HuH-7.5 (cell line): ENCODE measurements at regions not wholly inside any gene's neighbourhood (a gene's known extent, or its start where the extent isn't known, plus 50 kb on each side); places are given as distances from the start of the nearest gene placed in this dataset.
"Not testable (repeated sequence)": the region's sequence is repeated elsewhere in the genome, so short reads cannot be mapped to it uniquely, and the experiment has no call there.

ENCODE experiments used
- DNase-seq: peaks from one replicate; pipeline ENCODE4 v3.0.0; 2011; ENCODE audit warnings: low spot score

DNA sequence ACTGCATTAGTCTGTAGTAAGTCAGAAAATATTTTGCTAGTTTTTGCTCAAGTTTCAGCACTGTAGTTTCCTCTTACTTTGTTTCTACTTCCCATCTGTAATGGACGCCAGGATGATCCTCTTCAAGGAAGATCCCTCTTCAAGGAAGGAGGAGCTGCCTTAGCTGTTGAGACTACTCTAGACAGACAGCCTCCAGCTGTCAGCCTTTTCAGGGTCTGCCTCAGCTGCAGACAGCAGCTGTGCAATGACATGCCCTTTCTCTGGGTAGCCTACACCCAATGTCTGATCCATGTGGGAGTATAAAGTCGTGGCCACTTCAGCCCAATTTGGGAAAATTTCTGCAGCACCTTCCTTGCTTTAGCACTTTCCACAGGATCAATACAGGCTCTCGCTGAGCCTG, 281.0 kb upstream of the MAOA start:
- no peak for DNase-seq

DNA sequence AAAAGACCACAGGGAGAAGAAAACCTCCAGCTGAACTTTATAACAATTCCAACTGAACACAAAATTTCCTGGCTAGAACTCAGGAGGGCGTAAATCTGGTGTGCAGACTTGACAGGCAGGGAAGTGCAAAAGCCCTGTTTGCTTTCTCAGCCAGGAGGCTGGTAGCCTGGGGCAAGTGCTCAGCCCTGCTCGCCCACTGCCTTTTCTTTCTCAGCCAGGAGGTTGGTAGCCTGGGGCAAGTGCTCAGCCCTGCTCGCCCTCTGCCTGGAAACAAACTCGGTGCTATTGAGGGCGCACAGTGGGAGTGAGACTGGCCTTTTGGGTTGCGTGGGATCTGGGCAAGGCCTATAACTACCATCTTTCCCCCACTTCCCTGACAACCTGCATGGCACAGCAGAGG, 275.4 kb upstream of the MAOA start:
- DNase-seq = no peak

DNA sequence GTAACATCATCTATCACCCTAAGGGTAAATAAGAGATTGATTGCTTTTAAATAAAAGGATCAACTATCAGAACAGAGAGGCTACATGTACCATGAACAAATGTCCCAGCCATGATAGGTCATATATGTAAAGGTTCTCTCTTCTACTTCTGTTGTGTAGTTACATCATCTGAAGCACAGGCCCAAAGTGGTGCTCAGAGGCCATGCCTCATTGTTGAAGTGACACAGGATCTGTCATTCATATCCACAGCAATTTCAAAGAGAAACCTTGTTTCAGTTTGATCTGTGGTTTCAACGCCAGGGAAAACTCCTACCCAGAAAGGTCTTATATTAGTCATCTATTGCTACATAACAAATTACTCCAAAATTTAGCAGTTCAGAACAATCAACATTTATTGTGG, 269.2 kb upstream of the MAOA start:
- DNase-seq = no peak

DNA sequence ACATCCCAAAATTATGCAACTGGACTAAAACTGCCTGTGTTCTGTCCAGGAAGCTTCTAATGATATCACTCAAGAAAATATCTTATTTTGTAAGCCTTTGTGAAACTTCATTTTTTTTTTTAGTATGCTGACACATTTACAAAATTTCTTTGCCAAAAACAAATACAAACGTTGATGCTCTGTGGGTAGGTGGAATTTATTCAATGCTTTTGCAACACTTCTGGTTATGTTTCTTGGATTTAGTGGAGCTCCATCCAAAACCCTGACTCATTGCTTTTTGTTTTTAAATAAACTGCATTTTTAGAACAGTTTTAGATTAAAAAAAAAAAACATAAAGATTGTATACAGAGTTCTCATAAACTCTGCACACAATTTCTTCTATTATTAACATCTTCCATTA, 250.9 kb upstream of the MAOA start:
- DNase-seq = no peak

DNA sequence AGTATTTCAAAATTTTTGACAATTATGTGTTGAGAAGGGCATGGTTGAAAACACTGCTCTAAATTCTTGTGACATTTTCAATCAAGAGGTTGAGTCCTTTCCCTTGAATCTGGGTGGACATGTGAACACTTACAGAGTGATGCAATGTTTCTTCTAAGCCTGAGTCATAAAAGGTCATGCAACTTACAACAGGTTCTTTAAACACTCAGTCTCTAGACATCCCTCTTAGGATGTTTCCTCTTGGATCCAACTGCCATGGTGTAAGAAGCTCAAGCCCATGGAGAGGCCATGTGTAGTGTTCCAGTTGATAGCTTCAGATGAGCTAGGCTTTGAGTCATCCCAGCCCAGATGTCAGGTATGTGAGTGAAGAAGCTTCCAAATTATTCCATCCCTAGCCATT, 232.2 kb upstream of the MAOA start:
- DNase-seq = no peak

DNA sequence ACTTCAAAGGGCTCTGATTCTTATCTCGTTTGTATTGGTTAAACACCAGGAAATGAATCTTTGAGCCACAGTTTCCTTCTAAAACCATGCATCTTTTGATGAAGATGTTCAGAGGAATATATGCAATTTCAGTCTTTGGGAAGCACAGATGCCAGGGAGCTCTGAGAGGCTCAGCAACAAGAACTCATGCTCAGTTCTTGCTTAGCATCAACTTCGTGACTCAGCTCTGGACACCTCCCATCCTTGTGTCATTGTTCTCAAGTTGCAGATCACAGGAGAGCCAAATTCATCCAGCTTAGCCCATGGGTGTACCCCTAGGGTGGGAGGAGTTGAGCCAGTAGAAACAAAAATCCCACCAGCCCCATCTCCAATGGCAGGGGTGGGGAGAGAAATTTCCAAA, 219.6 kb upstream of the MAOA start:
- no peak for DNase-seq

DNA sequence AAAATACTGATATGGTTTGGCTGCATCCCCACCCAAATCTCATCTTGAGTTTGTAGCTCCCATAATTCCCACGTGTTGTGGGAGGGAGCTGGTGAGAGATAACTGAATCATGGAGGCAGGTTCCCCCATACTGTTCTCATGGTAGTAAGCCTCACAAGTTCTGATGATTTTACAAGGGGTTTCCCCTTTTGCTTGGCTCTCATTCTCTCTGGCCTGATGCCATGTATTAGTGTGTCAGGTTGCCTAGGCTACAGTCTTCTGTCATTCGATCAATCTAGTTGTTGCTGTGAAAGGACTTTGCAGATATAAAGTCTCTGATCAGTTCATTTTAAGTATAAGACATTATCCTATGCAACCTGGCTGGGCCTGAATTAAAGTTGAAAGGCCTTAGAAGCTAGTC, 209.3 kb upstream of the MAOA start:
- no peak for DNase-seq

DNA sequence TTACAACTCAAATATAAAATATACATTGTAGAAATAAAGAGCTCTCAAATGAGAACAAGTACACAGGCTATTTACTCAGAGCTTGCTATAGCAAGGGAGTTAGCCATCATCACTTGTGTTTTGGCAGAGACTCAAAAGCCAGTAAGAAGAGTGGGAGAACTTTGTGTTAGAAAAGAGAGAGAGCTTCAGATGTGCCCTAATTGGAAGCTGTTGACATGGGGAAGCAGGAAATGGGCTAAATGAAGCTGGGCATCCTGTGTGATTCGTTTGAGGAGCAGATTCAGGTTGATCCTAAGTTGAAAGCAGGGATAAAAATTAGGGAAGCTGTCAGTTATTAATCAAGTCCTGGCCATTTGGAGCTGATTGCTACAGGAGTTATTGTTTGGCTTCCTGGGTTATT, 207.4 kb upstream of the MAOA start:
- DNase-seq = no peak

DNA sequence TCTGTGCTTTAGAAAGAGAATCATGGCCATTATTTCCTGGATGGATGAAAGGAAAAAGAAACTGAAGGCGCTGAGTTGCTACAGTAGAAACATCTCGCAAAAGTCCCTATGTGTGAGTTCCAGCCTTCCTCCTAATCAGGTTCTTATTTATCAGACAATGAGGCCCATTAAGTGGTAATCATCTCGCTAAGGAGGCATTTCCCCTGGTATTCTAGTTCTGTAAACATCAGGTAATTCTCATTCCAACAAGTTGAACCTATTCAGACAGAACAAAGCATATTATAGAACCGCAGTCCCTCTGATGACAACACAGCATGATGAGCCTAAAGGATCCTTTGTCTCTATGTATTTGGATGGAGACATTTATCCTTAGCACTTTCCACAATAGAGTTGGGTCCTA, 205.7 kb upstream of the MAOA start:
- no peak for DNase-seq

DNA sequence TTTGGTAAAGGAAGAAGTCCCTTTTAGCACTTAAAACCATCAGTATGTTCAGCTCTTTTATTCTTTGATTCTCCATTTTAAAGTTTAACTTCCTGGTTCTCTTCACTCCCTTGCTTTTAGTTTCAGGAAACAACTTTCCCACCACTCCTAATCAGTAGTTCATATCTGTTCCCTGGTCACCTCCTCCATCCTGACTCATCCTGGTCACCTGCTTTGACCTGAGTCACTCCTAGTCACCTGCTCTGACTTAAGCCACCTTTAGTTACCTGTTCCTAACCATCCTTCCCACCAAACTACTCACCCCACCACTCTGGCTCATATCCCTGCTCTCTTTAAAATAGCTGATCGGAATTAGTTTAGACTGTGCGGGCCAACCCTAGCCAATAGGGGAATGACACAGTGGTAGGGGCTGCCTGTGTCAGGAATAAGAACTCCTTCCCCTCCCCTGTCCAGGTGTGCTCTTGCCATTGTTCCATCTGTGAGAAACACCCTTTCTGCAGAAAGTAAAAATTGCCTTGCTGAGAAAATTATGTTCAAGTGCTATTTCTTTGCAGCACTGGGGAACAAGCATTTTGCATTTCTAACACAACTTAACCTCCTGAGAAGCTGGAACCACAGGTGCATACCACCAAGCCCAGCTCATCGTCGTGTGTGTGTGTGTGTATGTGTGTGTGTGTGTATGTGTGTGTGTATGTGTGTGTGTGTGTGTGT, 204.0 kb upstream of the MAOA start:
- not testable (repeated sequence) for DNase-seq

DNA sequence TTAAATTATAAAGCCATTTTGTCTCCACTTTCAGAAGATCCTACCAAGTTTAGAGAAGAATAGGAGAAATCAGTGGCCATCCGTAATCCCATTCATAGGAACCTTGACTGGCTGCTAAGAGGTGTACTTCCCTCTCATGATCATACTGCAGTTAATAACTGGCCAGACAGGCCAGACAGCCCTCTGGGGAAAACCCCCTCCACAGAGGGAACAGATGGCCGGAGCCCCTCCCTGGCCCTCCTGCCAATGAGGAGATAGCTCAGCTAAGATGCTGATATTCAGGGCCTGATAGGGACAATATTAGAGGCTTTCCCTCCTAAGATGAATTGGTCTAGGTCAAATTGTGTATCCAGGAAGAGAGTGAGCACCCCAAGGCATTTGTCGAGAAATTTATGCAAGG, 200.0 kb upstream of the MAOA start:
- no peak for DNase-seq

DNA sequence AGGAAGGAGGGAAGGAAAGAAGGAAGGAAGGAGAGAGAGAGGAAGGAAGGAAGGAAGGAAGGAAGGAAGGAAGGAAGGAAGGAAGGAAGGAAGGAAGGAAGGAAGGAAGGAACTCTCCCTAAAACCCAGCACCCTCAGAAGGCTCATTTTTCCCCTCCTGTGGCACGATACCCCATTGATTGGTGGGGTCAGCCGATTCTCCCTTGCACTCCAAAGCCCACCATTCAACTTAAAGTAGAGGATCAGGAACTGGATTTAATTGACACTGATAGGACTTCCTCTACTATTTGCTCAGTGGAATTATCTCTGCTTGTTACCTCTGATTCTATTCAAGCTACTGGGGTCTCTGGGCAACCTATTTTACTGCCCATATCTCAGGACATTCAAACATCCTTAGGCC, 199.2 kb upstream of the MAOA start:
- DNase-seq = no peak

DNA sequence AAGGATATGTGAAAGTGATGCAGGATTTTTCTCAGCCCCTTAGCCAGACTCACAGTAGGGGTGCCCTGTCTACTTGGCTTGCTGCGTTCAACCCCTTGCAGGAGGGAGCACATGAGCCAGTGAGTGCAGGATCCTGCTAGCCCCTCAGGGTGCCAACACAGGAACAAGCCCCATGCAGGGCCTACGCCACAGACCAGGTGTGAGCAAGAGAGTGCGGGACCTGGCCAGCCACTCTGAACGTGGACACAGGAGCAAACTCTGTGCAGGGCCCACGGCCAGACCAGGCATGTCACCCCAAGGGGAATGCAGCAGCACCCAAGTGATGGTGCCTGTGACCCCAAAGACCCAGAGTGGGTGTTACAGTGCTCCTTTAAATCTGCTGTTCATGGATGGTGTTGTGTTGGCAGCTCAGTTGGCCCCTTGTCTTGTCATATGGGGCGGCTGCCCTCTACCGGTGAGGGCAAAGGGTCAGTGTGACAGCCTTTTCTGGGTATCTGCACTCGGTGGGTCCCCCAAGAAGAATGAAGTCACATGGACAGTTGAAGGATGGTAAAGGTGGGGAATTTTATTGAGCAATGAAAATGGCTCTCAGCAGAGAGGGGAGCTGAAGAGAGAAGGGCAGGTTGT, 188.4 kb upstream of the MAOA start:
- no peak for DNase-seq

DNA sequence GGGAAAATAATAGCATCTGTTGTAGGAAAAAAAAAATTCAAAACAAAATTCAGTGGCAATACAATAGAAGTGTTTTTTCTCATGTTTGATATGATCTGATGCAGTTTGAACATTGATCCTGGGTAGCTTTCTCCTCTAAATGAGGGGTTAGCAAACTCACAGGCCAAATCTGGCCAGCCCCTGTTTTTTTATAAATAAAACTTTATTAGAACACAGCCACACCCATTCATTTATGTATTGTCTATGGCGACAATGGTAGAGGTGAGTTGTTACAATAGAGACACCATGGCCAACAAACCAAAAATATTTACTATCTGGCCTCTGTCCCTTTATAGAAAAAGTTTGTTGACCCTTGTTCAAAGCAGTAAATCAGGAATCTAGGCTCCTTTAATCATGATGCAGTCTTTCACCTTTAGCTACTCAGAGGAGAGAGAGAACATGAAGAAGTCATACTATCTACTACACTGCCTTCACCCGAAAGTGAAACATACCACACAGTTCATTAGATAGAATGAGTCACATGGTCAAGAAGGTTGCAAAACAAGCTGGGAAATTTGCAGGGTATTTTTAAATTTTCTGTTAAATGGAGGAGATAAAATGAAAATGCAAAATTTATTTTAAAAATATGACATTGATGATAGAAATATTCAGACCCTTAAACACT, 186.6 kb upstream of the MAOA start:
- no peak for DNase-seq

DNA sequence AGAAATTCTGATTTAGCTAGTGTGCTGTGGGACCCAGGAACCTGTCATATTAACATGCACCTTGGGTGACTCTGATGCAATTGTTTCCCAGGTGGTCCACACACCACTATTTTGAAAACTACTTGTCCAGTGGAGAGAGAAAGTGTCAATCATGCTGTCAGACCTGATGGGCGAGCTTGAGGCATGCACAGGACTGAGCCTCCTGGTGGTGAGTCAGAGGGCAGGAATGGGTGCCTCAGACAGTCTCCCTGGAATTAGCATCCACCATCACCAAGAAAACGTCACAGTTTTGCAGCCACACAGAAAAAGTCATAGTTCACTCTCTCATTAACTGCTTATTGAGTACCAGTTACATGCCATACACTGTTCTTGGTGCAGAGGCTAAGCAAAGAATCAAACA, 181.8 kb upstream of the MAOA start:
- no peak for DNase-seq

DNA sequence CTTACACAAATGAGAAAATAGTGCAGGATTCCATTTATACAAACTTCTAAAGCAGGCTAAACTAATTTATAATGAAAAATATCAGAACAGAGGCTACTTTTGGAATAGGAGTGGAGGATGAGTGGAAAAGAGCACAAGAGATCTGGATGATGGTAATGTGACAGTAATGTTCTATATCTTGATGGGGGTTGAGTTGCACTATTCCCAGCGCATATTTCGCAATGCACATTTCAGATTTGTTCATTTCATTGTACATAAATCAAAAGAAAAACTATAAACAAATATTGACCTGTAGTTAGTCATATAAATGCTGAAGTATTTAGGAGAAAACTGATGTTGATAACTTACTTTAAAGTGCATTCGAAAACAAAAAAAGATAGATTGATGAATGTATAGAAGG, 177.0 kb upstream of the MAOA start:
- DNase-seq = no peak

DNA sequence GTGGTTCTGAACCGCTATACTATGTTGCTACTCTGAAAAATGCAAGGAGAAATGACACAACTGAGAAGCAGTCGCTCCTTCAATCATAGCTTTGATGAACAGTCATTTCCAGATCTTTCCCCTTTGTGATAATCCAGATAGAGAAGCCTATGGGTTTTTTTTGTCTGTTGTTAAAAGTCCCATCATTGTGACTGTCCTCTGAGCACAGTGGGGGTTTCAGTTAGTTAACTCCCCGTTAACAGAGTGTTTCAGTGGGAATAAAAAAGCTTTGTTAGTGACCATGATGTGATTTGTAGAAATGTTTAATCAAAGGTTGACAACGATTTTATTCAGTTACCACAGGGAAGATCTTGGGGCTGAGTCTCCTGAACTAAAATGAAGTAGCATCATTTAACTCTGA, 176.2 kb upstream of the MAOA start:
- DNase-seq = no peak

DNA sequence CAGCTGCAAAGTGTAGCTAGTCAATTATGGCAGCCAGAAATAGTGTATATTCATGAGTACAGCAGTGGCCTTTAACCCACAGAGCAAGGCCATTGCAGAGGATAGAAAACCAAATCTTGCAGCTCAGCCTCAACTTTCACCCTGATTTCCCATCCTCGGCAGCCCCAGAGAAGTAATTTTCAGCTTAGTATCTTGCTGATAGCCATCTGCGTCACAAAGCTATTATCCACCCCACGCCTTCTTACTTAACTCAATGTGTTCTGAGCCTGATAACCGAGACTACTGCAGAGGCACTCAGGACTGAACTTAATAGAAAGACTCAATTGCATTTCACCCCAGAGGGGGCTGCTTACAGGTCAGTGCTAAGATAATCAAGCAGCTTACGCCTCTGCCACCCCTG, 174.5 kb upstream of the MAOA start:
- DNase-seq = no peak

DNA sequence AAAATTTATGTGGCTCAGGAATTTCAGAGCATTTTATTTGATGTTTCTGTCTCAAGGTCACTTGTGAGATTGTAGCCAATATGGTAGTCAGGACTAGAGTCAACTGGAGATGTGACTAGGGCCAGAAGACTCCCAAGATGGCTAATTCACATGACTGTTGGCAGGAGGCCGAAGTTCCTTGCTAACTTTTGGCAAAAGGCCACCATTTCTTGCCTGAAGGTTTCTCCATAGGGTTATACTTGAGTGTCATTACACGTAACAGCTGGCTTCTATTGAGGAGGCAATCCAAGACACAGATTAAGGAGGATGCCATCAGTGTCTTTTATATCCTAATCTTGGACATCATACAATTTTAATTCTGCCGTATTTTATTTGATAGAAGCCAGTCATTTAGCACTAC, 162.3 kb upstream of the MAOA start:
- DNase-seq = no peak

DNA sequence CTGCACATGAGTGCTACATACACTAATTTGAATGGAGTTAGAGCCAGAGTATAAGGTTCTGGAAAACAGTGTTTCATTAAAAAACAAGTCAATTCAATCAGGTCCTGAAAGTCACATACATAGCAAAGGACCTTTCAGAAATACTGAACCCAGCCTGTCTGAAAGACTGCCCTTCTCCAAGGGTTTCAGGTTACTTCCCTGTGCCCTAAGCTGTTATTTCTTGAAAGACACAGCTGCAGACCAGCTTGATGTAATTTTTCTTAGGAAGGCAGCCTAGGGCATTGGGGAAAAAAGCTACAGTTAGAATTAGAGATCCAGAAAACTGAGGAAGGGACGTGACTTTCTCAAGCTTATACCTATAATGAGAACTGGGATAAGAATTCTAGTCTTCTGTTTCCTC, 155.9 kb upstream of the MAOA start:
- no peak for DNase-seq

DNA sequence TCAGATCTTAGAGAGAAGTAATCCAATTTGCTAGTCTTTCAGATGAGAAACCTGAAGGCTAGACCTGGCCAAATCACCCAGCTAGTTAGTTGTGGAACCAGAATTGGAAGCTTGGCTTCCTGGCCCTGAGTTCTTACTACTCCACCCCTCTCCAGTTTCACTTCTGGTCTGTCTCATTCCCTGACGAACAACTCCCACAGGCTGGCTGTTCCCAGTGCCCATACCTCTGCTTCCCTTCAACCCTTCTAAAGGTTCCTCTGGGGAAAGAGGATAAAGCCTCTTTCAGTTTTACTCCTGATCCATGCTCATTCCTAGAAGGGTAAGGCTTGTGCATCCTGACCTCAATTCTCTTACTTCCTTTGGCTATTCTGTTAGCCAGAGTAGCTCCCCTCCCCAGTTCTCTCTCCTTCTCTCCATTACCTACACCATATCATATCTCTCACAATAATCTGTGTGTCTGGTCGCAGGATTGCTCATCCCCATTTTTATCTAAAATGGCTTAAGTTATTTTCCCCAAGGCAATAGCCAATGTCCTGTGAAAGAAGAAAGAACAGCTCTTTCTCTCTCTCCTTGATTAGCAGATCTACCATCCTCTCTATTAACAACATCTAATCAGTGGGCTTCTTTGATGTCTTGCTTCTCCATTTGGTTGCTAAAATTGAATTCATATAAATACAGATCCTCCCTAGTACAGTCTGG, 155.0 kb upstream of the MAOA start:
- DNase-seq = no peak

DNA sequence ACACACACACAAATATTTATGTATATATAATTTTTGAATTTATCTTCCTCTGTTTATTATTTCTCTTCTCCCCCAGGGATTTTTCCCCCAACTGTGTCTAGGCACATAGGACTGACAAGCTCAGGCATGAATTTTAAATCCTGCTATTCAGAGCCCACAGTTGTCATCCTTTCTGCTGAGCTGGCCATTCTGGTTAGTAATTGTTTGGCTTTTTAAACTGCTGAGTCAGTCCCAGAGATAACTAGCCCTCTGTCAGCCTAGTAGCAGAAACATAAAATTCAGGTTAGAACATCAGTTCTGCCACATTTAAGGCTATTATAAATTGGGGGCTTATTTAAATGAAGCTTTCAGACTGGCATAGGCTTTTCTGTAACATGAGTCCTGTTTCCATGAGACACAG, 151.7 kb upstream of the MAOA start:
- no peak for DNase-seq

DNA sequence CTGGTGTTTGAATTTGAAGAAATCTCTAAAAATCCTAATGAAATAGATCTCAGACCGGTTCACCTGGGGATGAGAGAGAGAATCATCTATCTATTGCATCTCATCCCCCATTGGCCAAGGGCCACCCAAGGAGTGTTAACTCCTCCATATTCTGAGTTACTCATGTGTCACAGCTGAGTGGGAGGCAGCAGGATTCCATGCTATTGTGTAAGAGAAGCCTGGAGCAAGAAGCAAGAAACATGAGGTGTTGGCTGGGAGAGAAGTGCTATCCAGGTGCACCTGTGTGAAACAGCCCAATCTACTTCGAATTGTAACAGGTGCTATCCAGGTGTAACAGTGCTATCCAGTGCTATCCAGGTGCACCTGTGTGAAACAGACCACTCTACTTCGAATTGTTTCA, 150.3 kb upstream of the MAOA start:
- no peak for DNase-seq
